ENCODE measurements at regions not wholly inside any gene's neighbourhood (a gene's known extent, or its start where the extent isn't known, plus 50 kb on each side); places are given as distances from the start of the nearest gene placed in this dataset.

- TF ChIP-seq CTCF (IDR thresholded peaks at IDR 0.05) (no peak), EP300 (IDR thresholded peaks at IDR 0.05) (no peak), POLR2A (IDR thresholded peaks at IDR 0.05) (no peak)
Observed at GRCh38 chr11:71349627-71350026, 97.2 kb upstream of the SHANK2 start.

All from suprapubic skin (tissue), 3 donors.